ENCODE measurements at regions not wholly inside any gene's neighbourhood (a gene's known extent, or its start where the extent isn't known, plus 50 kb on each side); places are given as distances from the start of the nearest gene placed in this dataset.

GRCh38 chr12:69000540-69001243 lies 67.7 kb upstream of the CPM start:
- ATAC-seq = no peak; the same call in 2 of the 3 replicates
- TF ChIP-seq ZFP3 (CRISPR knock-in tag; IDR thresholded peaks at IDR 0.05) = no peak
- no peak for TF ChIP-seq ARNTL (CRISPR knock-in tag; IDR thresholded peaks at IDR 0.05; ENCODE audit: borderline replicate concordance, low read depth)
- TF ChIP-seq CREB5 (CRISPR knock-in tag; IDR thresholded peaks at IDR 0.05; ENCODE audit: low read depth) = no peak
- no peak for TF ChIP-seq TSHZ2 (CRISPR knock-in tag; IDR thresholded peaks at IDR 0.05)
- no peak for TF ChIP-seq PATZ1 (CRISPR knock-in tag; IDR thresholded peaks at IDR 0.05; ENCODE audit: borderline replicate concordance)
- no peak for TF ChIP-seq ZC3H10 (CRISPR knock-in tag; IDR thresholded peaks at IDR 0.05)
- TF ChIP-seq ZNF70 (CRISPR knock-in tag; IDR thresholded peaks at IDR 0.05) = no peak
- no peak for TF ChIP-seq BACH2 (CRISPR knock-in tag; IDR thresholded peaks at IDR 0.05; ENCODE audit: borderline replicate concordance)
- no peak for TF ChIP-seq CSRNP3 (CRISPR knock-in tag; IDR thresholded peaks at IDR 0.05)
- no peak for TF ChIP-seq TOX (CRISPR knock-in tag; IDR thresholded peaks at IDR 0.05; ENCODE audit: borderline replicate concordance)
- no peak for TF ChIP-seq PPARA (CRISPR knock-in tag; IDR thresholded peaks at IDR 0.05; ENCODE audit: borderline replicate concordance)

- TF ChIP-seq ZNF565 (CRISPR knock-in tag; conservative IDR thresholded peaks at IDR 0.05; ENCODE audit: low read depth) (no peak), ZNF8 (CRISPR knock-in tag; IDR thresholded peaks at IDR 0.05) (no peak), GLIS3 (CRISPR knock-in tag; IDR thresholded peaks at IDR 0.05) (no peak), RARB (CRISPR knock-in tag; IDR thresholded peaks at IDR 0.05) (no peak), ZFP30 (CRISPR knock-in tag; IDR thresholded peaks at IDR 0.05) (no peak), CSDC2 (CRISPR knock-in tag; IDR thresholded peaks at IDR 0.05) (no peak), TCF4 (CRISPR knock-in tag; IDR thresholded peaks at IDR 0.05; ENCODE audit: borderline replicate concordance) (no peak), ARNTL (CRISPR knock-in tag; IDR thresholded peaks at IDR 0.05; ENCODE audit: borderline replicate concordance, low read depth) (no peak), TSHZ2 (CRISPR knock-in tag; IDR thresholded peaks at IDR 0.05) (no peak), POU6F1 (CRISPR knock-in tag; IDR thresholded peaks at IDR 0.05; ENCODE audit: borderline replicate concordance, low read depth) (no peak), ZNF70 (CRISPR knock-in tag; IDR thresholded peaks at IDR 0.05) (no peak), ZFP3 (CRISPR knock-in tag; IDR thresholded peaks at IDR 0.05) (no peak), CREB5 (CRISPR knock-in tag; IDR thresholded peaks at IDR 0.05; ENCODE audit: low read depth) (no peak)
- ATAC-seq = no peak
Measured at GRCh38 chr12:69001251-69001650, 68.3 kb upstream of the CPM start.
